Endothelial cell of umbilical vein (primary cell): ENCODE measurements at regions not wholly inside any gene's neighbourhood (a gene's known extent, or its start where the extent isn't known, plus 50 kb on each side); places are given as distances from the start of the nearest gene placed in this dataset.

Source experiments
- BruUV-seq: library from RNA; stranded (reverse); fragments of 400-500 nt; replicated peaks from 2 replicates; lab custom pipeline; 2021; lab: Mats Ljungman, UMichigan
- CTCF ChIA-PET: fragments of 300-600, 350-600 bp; sonication (Branson Sonifier 250); formaldehyde crosslinking; loops from one replicate; lab custom pipeline; 2021; ENCODE audit warnings: antibody characterized with exemption, inconsistent platforms; lab: Charles Lee
- POLR2A ChIA-PET: fragments of 300-600, 350-600 bp; sonication (Branson Sonifier 250); formaldehyde crosslinking; loops from one replicate; lab custom pipeline; 2021; ENCODE audit warnings: antibody characterized with exemption, inconsistent platforms; lab: Charles Lee
- DNase-seq: peaks from one replicate; pipeline ENCODE4 v3.0.0-alpha.2; 2011; ENCODE audit warnings: low read depth, low spot score
- FAIRE-seq: peaks from 2 replicates; lab custom pipeline; 2011; peaks lifted over from hg19 to GRCh38; lab: Jason Lieb, UNC
- H2AFZ ChIP-seq: 2 replicates; pipeline ENCODE4 v1.6.0; 2012; ENCODE audit warnings: low read depth, low read length, control low read depth, inconsistent platforms
- H3K27ac ChIP-seq: 2 replicates; pipeline ENCODE4 v1.5.1; 2011; ENCODE audit warnings: low read depth, mild to moderate bottlenecking, control low read depth, low read length, moderate library complexity; ENCODE audit not compliant: insufficient read depth
- H3K27me3 ChIP-seq, 2 experiments: 2 replicates each; pipeline versions ENCODE4 v1.6.0 to v1.6.1; 2011; ENCODE audit warnings: low read length in 2 of 2, mixed read lengths in 1 of 2; ENCODE audit not compliant: control insufficient read depth in 2 of 2, insufficient read depth in 2 of 2
- H3K36me3 ChIP-seq, 2 experiments: 2 replicates in 1 of 2; 3 replicates in 1 of 2; pipeline ENCODE4 v1.5.1; 2011; ENCODE audit warnings: low read length in 2 of 2, mild to moderate bottlenecking in 1 of 2, moderate library complexity in 1 of 2; ENCODE audit not compliant: control insufficient read depth in 2 of 2, insufficient read depth in 2 of 2; ENCODE audit errors: extremely low read depth in 1 of 2
- H3K4me1 ChIP-seq: 3 replicates; pipeline ENCODE4 v1.5.1; 2011; ENCODE audit warnings: mild to moderate bottlenecking, low read length; ENCODE audit not compliant: control insufficient read depth, insufficient read depth; ENCODE audit errors: extremely low read depth
- H3K4me2 ChIP-seq: 2 replicates; pipeline ENCODE4 v1.6.1; 2011; ENCODE audit warnings: low read length, control low read depth, mixed read lengths; ENCODE audit not compliant: insufficient read depth
- H3K4me3 ChIP-seq, 3 experiments: fragments of 200-600 bp in 1 of 3; sonication (generic), shearing (Covaris generic) in 1 of 3; replicated peaks in 1 of 3; 2 replicates each; pipeline ENCODE4 v1.5.1; 2011 to 2016; ENCODE audit warnings: control low read depth in 3 of 3, low read length in 3 of 3, mild to moderate bottlenecking in 2 of 3, inconsistent platforms in 1 of 3, low read depth in 1 of 3, moderate library complexity in 1 of 3; ENCODE audit not compliant: insufficient read depth in 1 of 3
- H3K79me2 ChIP-seq: 2 replicates; pipeline ENCODE4 v1.6.0; 2012; ENCODE audit warnings: low read length, inconsistent platforms; ENCODE audit not compliant: control insufficient read depth, insufficient read depth
- H3K9ac ChIP-seq: replicated peaks from 2 replicates; pipeline ENCODE3; 2011; ENCODE audit warnings: low read length, control low read depth; ENCODE audit not compliant: insufficient read depth; ENCODE audit errors: extremely low read depth
- H3K9me1 ChIP-seq: replicated peaks from 3 replicates; pipeline ENCODE4 v1.6.0; 2011; ENCODE audit warnings: mild to moderate bottlenecking, low read length; ENCODE audit not compliant: control insufficient read depth, insufficient read depth; ENCODE audit errors: extremely low read depth
- H3K9me3 ChIP-seq: replicated peaks from 2 replicates; pipeline ENCODE4 v1.5.1; 2012; ENCODE audit warnings: low read length, inconsistent platforms; ENCODE audit not compliant: control insufficient read depth, insufficient read depth
- H4K20me1 ChIP-seq: replicated peaks from 2 replicates; pipeline ENCODE3; 2011; ENCODE audit warnings: mild to moderate bottlenecking, low read length; ENCODE audit not compliant: control insufficient read depth, insufficient read depth; ENCODE audit errors: extremely low read depth
- EZH2 ChIP-seq: IDR thresholded peaks from 2 replicates; pipeline ENCODE4 v1.6.1; 2012; ENCODE audit warnings: borderline replicate concordance, low read depth, mild to moderate bottlenecking, moderate library complexity, low read length, inconsistent platforms; ENCODE audit not compliant: severe bottlenecking
- FOS ChIP-seq: IDR thresholded peaks from 2 replicates; pipeline ENCODE4 v1.6.1; 2011; ENCODE audit warnings: mild to moderate bottlenecking, low read length, moderate library complexity, borderline replicate concordance; ENCODE audit not compliant: insufficient read depth
- GATA2 ChIP-seq: IDR thresholded peaks from 2 replicates; pipeline ENCODE4 v1.7.0; 2011; ENCODE audit warnings: low read depth, mild to moderate bottlenecking, moderate library complexity, mixed read lengths, low read length; ENCODE audit not compliant: insufficient read length, insufficient read depth
- JUN ChIP-seq: IDR thresholded peaks from 2 replicates; pipeline ENCODE4 v1.6.1; 2011; ENCODE audit warnings: borderline replicate concordance, low read depth; ENCODE audit not compliant: insufficient read length, insufficient read depth
- MYC ChIP-seq: IDR thresholded peaks from one replicate; pipeline ENCODE4 v1.6.1; 2011; ENCODE audit warnings: mild to moderate bottlenecking, low read depth, low read length
- POLR2A ChIP-seq: IDR thresholded peaks from 2 replicates; pipeline ENCODE4 v1.6.1; 2012; ENCODE audit warnings: low read depth, mild to moderate bottlenecking, control low read depth, low read length
- POLR2AphosphoS5 ChIP-seq: IDR thresholded peaks from 2 replicates; pipeline ENCODE4 v1.6.1; 2012; ENCODE audit warnings: low read depth, mild to moderate bottlenecking, control low read depth, low read length, moderate library complexity; ENCODE audit not compliant: insufficient read depth
- dilution Hi-C: fragments of 300-500 bp; cut with MboI; formaldehyde crosslinking; loops from one replicate; pipeline ENCODE4 v1.15.0; 2019; ENCODE audit warnings: low sequenced_read_pairs; ENCODE audit not compliant: extremely low pct_ligation_motif_present
- intact Hi-C: fragments of 100-400 bp; cut with micrococcal nuclease; formaldehyde crosslinking; loops from one replicate; pipeline ENCODE4 v1.10.0; 2022
- TF ChIP-seq, protein P1 (sequence below), 2 donors: IDR thresholded peaks; 1 replicate in 1 of 2; 2 replicates in 1 of 2; pipeline ENCODE4 v1.5.1; 2011; ENCODE audit warnings: low read length in 2 of 2, mild to moderate bottlenecking in 2 of 2, moderate library complexity in 2 of 2, control low read depth in 1 of 2, inconsistent platforms in 1 of 2, low read depth in 1 of 2; ENCODE audit not compliant: insufficient read depth in 1 of 2; ENCODE audit errors: extremely low read depth in 1 of 2
- TF ChIP-seq, protein P2 (sequence below): IDR thresholded peaks from 2 replicates; pipeline ENCODE4 v1.6.1; 2011; ENCODE audit not compliant: insufficient read depth, insufficient read length

DNA sequence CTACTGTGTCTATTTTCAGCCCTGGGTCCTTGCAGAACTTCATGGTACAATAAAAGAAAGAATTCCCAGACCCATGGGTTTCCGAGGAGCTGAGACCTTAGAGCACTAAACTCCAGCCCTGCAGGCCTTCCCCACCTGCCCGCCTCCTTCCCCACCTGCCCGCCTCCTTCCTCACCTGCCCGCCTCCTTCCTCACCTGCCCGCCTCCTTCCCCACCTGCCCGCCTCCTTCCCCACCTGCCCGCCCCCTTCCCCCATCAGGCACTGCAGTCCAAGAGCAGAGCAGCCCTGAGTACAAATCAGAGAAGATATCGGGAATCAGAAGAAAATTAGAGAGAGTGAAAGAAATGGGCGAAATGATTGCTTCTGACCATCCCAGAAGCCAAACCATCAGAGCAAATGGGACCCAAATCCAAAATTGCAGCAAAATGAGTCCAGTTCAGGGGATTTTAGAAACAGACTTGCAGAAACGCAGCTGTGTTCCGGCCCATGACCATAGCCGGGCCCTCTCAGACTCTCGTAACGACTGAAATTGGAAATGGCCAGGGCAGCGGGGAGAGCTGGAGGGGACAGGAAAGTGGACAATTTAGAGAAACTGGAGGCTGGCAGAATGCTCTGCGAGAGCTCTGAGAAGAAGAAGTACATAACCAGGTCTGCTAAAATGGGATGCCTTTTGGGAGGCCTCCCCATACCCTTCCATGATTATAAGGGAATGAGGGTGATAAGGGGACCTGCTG lies 568.4 kb downstream of the TCERG1L start:
- H3K9ac ChIP-seq, result no peak overlapping the region
- no peaks in the 10 kb centered on the region for H4K20me1 ChIP-seq
- peaks cover 5% of the 10 kb centered on the region for H3K9me3 ChIP-seq
- ChIA-PET CTCF (no interaction called here), POLR2A (no interaction called here)
- FAIRE-seq, result no peak
- H3K4me2 ChIP-seq, result no peak overlapping the region
- no peak overlapping the region for H3K4me3 ChIP-seq
- H3K4me1 ChIP-seq, result no peaks in the 10 kb centered on the region
- intact Hi-C loops (no loop called here), dilution Hi-C loops (no loop called here)
- BruUV-seq, result no TSS peak
- H2AFZ ChIP-seq, result no peak overlapping the region
- no peaks in the 10 kb centered on the region for H3K79me2 ChIP-seq
- no peaks in the 10 kb centered on the region for H3K9me1 ChIP-seq
- no peaks in the 10 kb centered on the region for H3K36me3 ChIP-seq
- DNase-seq, result no peak
- H3K27me3 ChIP-seq, result no peaks in the 10 kb centered on the region
- no peak for TF ChIP-seq MYC
- no peak for TF ChIP-seq GATA2
- no peak for TF ChIP-seq POLR2AphosphoS5
- TF ChIP-seq, protein P1, sequence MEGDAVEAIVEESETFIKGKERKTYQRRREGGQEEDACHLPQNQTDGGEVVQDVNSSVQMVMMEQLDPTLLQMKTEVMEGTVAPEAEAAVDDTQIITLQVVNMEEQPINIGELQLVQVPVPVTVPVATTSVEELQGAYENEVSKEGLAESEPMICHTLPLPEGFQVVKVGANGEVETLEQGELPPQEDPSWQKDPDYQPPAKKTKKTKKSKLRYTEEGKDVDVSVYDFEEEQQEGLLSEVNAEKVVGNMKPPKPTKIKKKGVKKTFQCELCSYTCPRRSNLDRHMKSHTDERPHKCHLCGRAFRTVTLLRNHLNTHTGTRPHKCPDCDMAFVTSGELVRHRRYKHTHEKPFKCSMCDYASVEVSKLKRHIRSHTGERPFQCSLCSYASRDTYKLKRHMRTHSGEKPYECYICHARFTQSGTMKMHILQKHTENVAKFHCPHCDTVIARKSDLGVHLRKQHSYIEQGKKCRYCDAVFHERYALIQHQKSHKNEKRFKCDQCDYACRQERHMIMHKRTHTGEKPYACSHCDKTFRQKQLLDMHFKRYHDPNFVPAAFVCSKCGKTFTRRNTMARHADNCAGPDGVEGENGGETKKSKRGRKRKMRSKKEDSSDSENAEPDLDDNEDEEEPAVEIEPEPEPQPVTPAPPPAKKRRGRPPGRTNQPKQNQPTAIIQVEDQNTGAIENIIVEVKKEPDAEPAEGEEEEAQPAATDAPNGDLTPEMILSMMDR (IDR thresholded peaks at IDR 0.05; ENCODE audit: extremely low read depth in 1 of 2, insufficient read depth in 1 of 2, low read depth in 1 of 2, low read length in 2 of 2), result no peak
- TF ChIP-seq JUN, result no peak
- TF ChIP-seq, protein P2, sequence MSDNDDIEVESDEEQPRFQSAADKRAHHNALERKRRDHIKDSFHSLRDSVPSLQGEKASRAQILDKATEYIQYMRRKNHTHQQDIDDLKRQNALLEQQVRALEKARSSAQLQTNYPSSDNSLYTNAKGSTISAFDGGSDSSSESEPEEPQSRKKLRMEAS, result no peak
- TF ChIP-seq EZH2, result no peak
- TF ChIP-seq POLR2A, result no peak
- no peak for TF ChIP-seq FOS
- no peak overlapping the region for H3K27ac ChIP-seq
